GM18951 (cell line): ENCODE measurements at regions not wholly inside any gene's neighbourhood (a gene's known extent, or its start where the extent isn't known, plus 50 kb on each side); places are given as distances from the start of the nearest gene placed in this dataset.

Experiments used
- POLR2A ChIP-seq: IDR thresholded peaks from 4 replicates; pipeline ENCODE4 v1.6.1; 2011; ENCODE audit warnings: mild to moderate bottlenecking; ENCODE audit not compliant: insufficient read length, insufficient read depth; ENCODE audit errors: extremely low read depth
- in situ Hi-C: fragments of 300-500 bp; cut with MboI; formaldehyde crosslinking; loops from one replicate; pipeline ENCODE4 v1.12.0; 2022; ENCODE audit warnings: low sequenced_read_pairs, mixed read lengths, inconsistent platforms; ENCODE audit not compliant: unreplicated experiment

DNA sequence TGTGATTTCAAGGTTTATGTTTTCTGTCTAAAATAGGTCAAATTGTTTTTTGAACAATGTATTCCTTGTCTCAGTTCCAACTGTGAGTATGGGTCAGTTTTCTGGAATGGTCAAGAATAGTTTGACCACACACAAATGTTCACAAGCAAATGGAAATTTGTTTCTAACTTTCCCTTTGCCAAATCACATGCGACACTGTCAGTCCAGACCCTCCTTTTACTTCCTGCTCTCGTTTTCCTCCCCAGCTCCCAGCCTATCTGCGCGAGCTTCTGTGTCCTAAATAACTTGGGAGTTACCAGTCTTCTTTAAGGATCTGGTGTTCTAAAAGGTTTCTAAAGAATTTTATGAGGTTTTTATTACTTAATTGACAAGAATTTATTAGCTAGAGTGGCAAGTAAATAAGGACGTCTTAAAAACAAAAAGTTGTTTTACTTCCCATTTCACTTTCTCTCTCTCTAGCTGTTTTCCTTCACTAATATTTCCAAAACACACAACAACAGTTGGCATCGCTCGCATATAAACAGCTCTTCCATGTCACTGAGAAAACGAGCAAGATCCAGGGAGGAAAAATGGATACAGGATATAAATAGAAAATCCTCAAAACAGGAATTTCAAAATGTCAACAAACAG lies 266.1 kb upstream of the KLF6 start:
- no peak for TF ChIP-seq POLR2A
- in situ Hi-C loops = no loop called here

DNA sequence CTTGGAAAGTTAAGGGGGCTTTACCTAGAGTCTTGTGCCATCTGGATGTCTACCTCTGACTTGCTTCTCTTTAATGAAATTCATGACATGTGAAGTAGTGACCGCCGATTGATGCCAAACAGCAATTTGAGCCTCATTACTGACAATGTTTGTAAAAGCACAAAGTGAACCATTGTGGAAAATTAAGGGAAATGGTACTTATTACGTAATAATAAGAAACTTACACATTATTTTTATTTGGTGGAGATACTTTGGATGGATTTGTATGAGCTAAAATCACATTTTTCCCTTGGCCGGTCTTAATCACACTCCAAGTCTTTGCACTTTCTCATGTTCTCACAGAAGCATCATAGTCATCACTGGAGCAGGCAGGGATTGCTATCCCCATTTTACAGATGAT lies 265.1 kb upstream of the KLF6 start:
- in situ Hi-C loops = no loop called here
- TF ChIP-seq POLR2A = no peak

DNA sequence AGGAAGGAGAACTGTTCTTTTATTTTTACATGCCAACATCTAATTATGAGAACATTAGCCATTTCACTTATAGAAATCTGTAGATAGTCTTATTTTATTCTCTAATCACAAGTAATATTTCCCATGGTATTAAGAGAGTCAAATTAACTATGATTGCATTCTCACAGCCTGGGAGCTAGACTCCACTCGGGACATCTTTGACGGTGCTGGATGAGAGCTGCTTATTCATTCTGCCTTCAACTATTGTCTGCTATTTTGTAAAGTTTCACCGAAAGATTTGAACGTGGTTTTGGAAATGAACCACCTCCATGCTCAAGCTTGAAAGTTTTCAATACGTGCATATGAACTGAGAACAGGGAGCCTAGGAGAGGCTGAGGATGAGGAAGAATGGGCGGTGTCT lies 264.3 kb upstream of the KLF6 start:
- TF ChIP-seq POLR2A = no peak
- in situ Hi-C loops = no loop called here

DNA sequence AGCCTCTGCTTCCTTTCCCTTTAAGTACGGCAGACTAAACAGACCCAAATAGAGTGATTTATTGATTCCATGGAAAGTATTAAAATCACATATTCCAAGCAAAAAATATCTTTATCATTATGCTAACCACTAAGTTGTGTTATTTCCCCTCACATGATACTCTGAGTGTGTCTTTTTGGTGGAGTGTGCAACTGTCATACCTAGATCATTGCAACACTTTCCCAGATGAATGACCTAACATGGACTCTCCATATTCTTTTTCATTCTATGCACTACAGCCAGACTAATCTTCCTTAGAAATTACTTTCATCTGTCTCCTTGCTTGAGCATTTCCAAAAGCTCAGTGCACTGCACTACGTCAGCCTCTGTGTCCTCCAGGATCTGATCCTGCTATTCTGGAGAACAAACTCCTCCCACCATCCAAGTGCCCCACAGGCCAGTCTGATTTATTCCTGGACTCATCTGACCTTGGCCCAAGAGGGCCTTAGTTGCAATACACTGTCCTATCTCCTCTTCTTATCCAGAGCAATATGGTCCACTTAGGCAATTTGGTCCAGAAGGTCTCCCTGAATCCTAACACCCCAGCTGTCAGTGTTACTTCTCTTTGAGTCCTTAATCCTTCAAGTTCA lies 263.3 kb upstream of the KLF6 start:
- in situ Hi-C loops = no loop called here
- TF ChIP-seq POLR2A = no peak

DNA sequence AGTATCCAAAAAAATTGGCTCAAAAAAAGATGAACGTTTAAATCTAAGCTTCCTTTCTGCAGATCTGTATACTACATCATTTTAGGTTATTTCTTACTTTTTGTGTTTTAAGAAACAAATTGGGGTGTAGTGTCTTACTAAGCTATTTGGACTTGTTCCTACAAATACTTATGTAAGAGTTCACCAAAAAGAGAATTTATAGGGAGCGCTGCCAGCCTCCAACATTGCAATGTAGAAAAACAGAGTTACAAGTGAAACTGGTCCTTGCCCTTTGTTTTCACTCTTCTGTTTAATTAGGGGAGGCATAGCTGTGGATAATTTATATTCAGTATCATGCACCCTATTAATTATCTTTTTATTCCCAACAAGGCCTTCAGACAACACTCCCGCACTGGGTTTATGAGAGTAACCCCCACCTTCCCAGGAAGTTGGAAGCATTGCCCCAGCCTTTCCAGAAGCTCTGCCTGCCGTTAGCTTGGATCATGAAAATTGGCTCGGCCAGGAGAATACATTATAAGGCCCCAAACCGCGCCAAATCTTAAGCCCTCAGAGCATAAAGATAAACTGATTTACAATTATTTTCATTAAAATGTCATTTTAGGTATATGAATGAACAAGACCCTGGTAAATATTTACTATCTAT lies 261.8 kb upstream of the KLF6 start:
- TF ChIP-seq POLR2A = no peak
- in situ Hi-C loops = no loop called here

DNA sequence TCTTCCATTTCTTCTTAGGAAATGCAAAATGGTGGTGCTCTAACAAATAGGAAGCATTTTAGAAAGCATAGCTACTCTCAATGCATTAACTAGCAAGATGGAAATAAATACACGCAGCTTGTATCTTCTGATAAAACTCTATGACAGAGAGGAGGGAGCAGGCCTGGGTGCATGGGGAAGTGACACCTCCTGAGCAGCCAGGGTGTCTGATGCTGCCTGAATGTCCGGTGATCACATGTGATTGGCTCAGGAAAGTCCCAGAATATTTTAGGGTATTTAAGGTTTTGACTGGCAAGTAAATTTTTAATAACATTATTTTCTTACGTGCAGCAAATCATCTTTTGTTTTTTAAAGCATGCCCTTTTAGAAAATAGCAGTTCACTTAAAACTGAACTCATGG lies 261.0 kb upstream of the KLF6 start:
- TF ChIP-seq POLR2A = no peak
- in situ Hi-C loops = no loop called here

DNA sequence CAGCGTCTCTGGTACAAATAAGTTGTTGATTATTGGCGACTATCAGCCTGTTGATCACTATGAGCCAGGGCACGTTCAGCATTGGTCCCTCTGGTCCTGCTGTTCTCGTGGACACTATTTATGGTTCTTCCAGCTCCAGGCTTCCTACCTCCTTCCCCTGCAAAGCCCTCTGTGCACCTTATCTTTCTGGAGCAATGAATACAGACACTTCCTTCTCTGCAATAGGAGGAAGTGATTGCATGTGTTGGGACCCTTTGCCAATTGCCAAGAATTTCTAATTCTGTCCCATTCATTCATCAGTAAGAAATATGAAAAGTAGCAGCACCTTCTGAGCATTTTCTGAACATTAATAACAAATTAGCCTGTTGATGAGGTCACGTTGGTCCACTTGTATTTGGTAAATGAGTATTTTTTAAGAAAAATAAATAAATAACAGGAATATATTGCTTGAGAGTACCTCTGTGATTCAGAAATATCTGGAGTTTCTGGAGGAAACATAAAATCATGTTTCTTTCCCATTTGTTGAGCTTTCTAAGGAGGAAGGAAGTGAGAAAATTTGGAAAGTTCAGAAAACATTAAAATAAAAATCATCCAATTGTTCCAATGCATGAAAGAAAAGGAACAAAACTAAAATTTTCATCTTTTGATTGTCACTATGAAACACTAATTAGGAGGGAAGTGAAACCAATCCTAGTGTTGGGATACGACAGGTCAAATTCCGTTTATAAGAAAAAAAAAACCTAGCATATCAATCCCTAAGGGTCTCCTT lies 259.1 kb upstream of the KLF6 start:
- TF ChIP-seq POLR2A = no peak
- in situ Hi-C loops = no loop called here

DNA sequence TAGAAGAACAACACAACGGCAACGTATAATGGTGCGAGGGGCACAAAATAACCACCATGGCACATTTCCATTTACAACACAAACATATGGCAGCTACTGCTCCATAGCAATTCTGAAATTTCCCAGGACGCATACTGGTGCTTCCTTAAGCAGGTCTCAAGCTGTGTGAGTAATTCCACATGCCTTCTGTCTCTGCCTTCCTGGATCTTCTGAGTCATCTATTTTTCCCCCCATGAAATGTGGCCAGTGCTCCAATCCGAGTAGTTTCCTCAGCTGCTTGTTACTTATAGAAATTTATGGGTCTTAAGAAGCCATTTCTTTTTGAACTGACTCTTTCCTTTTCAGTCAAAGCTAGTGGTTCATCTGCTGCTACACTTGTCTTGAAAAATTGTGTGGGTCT lies 256.6 kb upstream of the KLF6 start:
- no peak for TF ChIP-seq POLR2A
- in situ Hi-C loops = no loop called here

DNA sequence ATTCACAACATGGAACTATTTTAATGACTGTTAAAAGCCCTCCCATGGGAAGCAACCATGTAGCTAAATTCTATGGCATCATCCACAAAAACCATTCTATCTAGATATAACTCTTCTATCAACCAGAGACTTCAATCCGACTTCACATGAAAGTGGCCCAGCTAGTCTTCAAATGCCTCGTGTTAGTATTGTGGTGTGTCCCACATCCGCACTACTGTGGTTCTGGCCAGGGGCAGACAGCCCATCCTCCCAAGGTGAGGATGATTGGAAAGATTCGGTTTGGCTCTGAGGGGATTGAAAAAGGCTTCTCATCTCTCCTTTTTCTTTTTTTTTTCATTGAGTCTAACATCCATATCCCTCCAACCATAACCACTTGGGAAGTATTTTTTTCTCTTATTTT lies 253.0 kb upstream of the KLF6 start:
- in situ Hi-C loops = no loop called here

DNA sequence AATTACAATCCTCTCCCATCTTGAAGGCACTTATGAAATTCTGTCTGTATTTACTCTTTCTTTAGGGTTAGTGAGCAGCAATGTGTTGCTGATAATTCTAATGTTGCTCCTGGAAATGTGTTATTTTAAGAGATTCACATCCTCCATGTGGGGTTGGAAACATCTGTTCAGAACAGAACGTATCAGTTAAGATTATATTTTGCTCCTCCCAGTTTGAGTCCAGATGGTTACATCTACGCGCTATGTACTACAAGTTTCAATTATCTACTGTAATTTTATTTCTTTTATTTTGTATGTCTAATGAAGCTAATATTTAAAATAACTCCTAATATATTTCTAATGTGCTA lies 250.6 kb upstream of the KLF6 start:
- no peak for TF ChIP-seq POLR2A
- in situ Hi-C loops = no loop called here

More for the DNA sequence above, 253.0 kb upstream of the KLF6 start:
- TF ChIP-seq POLR2A = no peak

DNA sequence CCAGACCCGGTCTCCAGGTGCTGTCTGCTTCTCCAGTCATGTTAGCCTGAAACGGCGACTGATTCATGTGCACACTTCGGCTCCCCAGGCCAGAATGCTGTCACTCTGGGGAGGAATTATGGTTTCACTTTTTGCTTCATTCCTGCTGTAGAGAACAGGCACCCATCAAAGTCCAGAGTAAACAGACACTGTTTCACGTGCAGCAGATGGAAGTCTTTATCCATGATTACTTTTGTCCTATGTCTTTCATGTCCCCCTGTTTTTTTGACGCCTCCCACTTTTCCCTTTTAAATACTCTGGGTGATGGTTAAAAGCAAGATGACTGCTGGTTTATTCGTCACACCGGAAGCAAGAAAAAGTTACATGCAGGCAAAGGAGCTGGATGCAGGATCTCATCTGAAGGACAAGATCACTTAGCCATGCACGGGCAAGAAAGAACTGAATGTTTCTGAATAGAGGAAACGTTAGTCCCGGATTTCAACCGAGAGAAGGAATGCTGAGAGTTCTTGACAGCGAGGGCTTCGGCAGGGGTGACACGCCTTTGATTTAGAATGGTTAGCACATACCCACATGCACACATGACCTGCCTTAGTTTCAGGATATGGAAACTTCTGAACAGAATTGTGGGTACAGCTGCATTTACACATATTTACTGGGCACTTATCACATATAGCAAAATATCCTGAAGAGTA lies 250.0 kb upstream of the KLF6 start:
- TF ChIP-seq POLR2A = no peak
- in situ Hi-C loops = no loop called here

DNA sequence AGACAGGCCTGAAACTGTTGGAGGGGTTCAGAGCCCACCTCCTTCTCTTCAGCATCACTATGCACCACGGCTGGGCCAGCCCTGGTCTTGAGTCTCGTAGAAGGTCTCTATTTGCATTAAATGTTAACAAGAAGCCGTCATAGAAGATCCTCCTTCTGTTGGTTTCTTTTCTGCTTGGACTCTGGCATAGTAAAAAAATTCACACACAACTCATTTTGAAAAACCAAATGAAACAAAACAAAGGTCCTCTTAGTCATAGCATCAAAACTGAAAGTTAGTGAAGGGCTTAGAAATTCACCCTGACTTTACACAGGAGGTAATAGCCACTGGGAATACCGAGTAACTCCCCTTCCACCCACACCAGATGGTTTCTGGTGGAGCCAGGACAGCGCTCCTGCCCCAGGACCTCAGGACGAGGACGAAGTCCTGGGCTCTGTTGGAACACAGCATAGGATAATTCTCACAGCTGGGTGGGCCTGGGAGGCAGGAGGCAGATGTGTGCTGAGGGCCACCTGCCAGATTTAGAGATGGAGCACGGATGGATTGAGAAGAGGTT lies 248.4 kb upstream of the KLF6 start:
- TF ChIP-seq POLR2A = no peak
- in situ Hi-C loops = no loop called here

DNA sequence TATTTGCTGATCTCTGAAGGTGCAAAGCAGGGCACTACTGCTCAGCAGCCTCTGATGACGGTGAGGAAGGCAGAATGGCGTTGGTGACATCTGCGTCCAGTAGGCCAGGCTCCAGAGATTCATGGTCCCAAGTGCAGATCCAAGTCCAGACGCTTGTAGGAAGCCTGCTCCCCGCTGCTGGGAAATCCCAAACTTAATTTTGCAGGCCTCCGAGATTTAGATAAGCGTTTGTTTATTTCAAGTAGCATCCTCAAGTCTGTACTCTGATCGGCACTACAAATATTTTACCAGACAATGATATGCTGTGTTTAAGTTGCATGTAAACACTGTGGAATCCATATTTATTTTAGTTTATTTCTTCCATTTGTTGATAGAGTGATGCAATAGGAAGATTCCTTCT lies 244.9 kb upstream of the KLF6 start:
- TF ChIP-seq POLR2A = no peak
- in situ Hi-C loops = no loop called here
